Activated T-cell treated with anti-CD3 and anti-CD28 coated beads for 24 hours (primary cell): ENCODE measurements at regions not wholly inside any gene's neighbourhood (a gene's known extent, or its start where the extent isn't known, plus 50 kb on each side); places are given as distances from the start of the nearest gene placed in this dataset.

Experiments used
- DNase-seq: peaks from one replicate; pipeline ENCODE4 v3.0.0-alpha.2; 2020; ENCODE audit warnings: low read depth

DNA sequence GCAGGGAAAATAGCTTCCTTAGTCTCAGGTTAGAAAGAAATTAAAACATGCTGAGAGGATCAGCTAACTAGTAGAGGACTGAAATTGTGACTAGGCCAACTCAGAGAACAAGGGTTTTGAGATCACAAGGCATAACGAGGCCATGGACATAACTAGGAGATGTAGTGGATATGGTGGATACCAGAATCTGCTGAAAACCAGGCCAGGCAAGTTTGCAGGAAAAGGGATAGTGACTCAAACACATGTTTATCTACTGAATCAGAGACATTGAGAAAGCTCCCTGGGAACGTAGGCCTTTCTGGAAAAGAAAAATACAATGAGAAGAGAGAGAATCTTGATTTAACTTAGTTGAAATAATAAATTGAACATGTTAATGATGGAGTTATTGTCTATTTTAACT is 326.5 kb upstream of the GBE1 start:
- no peak for DNase-seq

DNA sequence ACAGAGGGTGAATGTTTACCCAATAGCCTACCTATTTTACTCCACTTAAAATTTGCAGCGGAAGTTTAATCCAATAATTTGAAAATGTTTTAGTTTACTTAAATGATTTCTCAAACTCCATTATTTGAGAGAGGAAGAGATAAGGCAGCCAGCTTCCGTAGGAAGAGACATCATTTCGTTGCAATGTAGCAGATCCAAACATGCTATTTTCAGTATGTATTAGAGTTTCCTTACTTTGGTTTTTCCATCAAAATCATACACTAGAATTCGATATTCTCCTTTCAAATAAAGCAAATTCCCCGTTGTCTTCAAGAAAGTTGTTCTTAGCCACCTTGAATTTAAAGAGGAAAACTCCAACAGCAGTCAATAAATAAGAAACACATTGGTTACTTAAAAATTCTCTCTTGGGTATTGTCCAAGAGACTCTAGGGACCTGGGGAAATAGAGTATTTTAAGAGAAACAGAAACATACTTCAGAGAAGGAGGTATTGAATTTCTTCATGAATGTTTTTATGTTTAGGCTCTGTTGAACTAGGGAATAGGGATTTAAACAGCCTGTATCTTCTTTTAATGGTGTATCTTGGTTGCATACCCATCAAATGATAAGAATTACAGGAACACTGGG is 324.5 kb upstream of the GBE1 start:
- DNase-seq = no peak

DNA sequence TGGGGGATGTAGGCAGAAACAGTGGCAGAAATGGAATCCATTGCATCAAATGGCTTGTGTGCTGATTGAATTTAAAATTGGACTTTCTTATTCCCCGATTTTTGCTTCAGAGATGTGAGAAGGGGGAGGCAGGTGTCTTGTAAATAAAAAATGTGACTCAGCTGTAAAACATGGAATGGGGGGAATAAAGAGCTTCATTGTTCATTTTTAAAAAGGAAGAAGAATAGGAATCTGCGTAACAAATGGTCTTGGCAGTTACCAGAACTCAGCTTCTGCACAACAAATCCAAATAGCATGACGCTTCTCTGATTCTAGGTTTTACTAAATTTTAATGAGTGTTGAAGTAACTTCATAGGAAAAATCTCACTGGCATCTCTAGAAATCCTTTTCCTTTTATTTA is 323.9 kb upstream of the GBE1 start:
- DNase-seq = no peak

DNA sequence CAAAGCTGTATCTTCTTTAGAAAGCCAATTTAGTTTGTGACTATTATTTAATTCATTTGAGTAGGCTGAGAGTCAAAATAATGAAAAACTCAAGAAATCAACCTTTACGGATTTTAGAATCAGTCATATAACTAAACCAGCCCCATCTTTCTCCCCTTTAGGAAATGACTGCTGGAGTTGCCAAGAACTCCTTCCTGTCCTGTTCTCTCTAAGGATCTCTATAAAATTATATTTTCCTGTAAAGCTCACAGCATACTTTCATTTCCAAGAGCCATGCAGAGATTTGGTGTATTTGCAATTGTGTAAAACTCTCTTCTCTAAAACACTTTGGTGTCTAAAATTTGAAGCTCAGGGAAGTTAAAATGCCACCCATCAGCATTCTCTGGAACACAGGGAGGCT is 323.4 kb upstream of the GBE1 start:
- no peak for DNase-seq

DNA sequence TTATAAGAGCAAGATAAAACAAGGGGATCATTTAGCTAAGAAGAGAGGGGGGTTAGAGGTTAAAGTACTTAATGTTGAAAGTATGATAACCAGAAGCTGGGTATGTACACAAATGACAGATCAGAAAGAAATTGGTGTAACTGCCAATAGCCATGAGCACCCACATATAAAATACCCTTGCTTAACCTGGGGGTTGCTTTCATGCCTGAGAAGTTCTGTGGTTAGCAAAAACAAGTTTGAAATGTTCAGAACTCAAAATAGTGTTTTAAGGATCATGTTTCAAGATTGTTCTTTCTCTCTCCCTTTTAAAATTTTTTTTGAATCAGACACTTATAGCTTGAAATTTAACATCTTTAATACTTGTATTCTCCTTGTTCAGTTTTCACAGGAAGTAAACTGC is 321.4 kb upstream of the GBE1 start:
- DNase-seq = no peak

DNA sequence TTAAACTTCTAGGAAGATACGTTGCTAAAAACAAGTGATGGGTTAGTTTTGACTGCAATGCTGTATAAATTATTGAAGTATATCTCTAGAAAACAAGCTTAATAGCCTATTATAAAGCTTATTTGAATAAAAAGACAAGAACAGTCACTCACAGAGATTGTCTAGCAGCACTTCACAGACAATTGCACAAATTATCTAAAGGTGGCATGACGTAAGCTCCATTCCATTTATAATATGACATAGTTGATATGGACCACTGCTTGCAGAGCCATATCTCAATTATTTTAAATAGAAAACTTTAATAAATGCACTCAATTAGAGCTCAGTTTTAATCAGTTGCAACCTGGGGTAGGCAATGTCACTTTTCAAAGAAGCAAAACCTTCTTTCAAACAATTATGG is 319.9 kb upstream of the GBE1 start:
- no peak for DNase-seq

DNA sequence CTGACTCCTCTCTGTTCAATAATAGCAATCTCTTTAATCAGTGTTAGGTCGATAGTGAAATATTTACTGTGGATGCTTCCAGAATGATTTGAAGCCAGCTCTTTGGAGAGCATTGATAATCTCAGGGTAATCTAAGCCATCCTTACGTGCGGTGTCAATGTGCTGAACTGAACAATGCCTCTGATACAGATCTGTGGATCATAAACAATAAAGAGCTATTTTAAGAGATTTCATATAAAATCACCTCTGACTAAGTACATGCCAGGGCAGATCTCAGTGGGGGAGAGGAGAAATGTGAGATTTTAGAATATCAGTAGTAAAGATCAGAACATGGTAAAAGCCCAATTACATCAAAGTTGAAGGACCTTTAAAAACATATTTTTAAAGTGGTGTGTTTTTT is 319.3 kb upstream of the GBE1 start:
- no peak for DNase-seq

DNA sequence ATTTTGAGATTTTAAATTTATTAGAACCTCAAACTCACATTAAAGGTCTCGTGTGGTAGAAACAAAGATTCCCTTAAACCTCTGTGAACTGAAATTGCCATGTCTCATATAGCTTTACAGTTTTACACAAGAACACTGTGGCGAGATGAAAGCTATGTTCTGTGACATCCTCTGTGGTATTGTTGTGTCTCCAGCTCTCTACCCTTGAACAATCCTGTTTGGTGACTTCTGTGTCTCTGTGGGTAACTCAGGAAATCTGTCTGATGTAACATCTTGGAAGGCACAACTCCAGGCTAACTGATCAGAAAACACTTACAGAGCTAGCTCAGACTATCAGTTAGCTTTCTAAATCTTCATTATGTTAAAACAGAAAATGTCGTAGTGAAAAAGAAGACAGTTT is 318.8 kb upstream of the GBE1 start:
- no peak for DNase-seq

DNA sequence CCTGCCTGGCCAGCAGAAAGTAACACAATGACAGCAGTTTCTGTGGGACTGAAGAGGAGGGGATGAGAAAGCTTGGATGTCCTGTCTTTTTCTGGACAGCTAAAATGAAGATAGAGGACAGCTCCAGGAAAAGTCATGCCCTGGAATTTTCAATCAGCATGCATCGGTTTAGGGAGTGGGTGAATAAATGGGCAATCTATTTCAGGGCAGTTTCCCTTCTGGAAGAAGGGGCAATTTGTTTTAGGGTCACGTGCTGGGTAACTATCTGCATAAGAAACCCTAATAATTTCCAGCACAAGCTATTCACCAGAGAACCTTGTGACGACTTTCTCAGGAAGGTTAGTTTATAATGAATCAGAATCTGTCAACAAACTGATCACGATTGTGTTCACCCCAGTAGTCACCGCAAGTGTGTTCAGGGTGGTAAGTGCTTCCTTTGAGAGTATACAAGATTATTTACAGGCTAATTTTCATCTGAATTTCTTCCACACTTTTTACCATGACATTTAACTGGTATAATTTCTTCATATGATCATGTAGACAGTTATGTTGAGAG is 318.0 kb upstream of the GBE1 start:
- no peak for DNase-seq

DNA sequence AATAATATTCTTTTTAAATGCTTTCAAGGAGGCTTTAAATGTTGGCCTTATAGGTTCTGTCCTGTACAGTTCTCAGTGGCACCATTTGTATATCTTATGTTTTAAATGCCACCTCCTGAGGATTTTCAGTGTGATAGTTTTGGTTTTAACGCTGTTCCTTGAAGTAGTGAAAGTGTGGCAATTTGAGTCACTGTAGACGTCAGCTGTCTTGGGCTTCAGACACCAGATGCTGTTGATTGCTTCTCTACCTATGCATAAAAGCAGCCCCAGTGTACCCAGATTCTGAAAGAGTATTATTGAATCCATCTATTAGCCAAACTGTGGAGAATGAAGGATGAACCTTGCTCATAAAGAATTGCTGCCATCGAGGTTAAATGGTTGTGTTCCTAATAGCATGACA is 316.8 kb upstream of the GBE1 start:
- DNase-seq = no peak

DNA sequence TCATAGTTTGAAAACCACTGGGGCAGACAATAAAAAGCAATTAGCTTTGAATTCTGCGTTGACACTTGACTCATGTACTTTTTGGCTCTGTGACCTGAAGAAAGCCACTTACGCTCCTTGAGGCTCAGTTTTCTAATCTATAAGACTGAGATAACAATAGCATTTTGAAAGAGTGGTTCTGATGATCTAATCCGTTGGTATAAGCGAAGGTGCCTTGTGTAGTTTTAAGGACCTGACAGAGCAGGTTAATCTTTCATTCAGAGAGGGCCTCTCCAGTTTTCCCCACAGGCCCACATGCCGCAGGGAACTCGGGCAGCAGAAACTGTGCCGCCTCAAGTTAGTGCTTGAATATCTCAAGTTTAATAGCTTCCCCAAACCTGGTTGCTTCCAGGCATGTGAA is 306.0 kb upstream of the GBE1 start:
- no peak for DNase-seq

DNA sequence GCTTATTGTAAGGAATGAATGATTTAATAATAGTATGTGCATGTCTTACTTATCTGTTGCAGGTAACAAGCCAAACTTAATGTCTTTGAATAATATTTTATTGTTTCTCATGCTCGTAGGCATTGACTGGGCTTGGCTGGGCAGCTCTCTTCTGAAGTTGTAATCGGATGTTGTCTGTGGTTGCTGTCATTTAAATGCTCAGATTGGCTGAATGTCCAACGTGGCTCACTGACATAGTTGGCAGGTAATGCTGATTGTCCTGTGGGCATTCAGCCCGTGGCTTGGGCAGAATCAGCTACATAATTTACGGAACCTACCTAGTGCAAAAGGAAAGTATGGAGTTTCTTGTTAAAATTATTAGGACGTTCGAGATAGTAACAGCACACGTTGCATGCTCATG is 297.4 kb upstream of the GBE1 start:
- DNase-seq = no peak

DNA sequence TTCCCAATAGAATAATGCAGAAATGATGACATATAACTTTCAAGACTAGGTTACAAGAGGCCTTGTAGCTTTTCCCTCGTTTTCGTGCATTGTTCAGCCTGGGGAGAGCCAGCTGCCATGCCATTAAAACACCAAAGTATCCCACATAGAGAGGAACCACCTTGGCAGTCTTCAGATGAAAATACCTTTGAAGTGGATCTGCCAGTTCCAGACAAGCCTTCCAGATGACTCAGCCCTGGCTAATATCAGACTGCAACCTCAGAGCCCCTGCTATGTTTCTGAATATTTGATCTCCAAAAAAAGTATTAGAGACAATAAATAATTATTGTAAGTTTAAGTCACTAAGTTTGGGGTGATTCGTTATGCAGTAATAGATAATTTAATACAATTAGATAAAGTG is 294.3 kb upstream of the GBE1 start:
- DNase-seq = no peak

DNA sequence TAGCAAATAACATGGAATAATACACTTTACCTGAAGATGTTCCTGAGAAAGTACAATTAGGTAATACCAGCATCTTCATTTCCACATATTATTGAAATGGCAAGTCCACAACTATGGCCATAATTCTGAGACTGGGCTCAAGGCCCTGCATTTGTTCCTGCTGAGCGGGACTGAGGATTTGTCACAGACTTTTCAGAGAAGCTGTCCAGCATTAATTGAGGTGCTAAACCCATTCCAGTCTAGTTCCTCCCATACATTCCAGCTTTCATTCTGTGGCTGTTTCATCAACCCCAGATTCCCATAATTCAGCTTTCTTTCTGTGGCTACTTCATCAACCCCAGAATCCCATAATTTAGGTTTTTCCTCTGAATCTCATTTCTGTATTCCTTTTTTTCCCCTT is 293.4 kb upstream of the GBE1 start:
- DNase-seq = no peak

DNA sequence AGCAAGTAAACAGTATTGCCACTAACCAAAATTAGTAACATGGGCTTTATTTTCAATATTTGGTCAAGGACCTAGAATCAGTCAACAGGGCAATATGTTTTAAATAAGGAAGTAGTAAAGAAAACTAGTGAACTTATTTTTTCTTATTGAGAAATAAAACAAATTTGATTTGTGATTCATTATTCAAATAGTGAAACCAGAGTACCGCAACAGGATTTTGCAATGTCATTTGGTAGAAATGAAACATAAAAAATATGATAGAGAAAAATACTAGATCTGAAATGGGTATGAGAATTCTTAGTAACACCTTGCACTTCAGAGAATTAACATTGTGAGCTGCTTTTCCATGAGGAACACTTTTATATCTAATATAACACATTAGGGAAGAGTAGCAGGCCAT is 291.8 kb upstream of the GBE1 start:
- no peak for DNase-seq

DNA sequence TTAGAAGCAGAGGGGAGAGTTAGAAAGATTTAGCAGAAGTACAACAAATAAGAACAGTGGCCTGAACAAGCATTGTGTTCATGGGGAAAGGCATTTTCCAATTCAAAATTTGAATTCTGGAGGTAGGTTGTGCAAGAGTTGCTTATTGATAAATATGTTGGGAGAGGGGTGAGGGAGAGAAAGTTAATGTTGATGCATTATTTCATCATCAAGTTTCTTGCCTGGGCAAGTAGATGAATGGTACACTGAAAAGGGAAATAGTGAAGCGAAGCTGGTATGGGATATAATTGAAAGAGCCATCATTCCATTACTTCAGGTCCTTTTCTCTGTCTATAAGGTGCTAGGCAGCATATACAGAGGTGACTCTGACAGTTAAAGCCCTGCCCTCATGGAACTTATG is 288.9 kb upstream of the GBE1 start:
- DNase-seq = no peak

DNA sequence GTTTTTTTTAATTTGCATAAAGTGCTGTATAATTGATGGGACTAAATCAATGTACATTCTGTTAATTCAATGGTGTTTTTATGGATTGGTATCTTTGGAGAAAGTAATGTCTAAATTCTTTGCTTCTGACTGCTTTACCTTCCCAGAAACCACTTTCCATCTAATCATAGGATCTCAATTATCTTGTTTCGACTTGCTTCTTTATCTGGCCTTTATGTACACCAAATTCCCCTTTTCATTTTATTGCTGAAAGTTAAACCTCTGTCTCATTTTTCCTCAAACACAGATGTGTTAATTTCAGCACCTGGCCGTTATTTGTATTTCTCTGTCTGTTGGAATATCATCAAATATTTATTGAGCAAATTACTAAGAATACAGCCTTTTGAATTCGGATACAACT is 287.3 kb upstream of the GBE1 start:
- DNase-seq = no peak

DNA sequence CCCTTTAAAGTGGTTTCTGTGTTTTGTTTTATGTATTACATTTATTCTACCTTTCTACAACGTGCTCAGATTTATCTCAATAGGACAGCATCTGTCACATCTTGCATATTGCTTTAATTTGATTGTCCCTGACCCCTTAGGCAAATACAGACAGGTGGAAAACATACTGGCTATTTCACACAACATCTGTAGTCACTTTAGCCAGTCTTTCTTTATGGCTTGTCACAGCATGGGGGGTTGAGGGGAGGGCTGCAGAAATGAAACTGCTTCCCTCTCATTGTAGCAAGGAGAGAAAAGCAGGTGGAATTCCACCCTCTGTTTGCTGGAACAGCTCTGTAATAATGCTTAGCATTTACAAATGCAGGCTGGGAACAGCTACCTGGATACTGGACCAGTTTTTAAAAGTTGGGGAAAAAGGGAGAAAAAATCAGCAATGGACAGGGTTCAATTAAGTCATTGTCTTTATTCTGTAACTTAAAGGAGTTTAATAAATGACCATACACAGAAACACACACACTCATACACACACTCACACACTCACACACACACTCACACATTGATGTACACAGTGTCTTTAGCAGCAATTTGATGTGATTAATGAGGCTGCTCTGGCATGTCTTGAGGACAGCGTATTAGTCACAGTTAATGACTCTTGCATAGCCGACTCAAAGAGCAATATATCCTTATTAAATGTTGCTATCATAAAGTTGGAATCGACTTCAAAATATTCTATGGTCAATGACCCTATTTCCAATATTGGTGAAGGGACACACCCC is 283.7 kb upstream of the GBE1 start:
- no peak for DNase-seq

DNA sequence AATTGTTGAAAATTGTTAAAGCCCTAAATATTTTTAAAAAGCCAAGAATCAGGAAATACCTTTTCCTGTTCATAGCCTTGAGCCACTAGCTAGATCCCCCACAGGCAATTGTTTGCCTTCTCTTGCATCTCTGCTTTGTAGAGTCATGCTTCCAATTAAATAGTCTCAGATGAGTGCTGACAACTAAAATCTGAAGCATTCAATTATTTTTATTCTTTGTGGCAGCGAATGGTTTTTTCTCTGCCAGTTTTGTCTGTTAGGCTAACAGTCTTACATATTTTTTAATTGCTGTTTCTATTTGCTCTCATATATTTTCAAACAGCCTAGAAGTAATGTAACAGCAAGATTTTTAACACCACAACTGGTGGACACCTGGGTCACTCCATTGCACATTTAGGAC is 277.1 kb upstream of the GBE1 start:
- no peak for DNase-seq

DNA sequence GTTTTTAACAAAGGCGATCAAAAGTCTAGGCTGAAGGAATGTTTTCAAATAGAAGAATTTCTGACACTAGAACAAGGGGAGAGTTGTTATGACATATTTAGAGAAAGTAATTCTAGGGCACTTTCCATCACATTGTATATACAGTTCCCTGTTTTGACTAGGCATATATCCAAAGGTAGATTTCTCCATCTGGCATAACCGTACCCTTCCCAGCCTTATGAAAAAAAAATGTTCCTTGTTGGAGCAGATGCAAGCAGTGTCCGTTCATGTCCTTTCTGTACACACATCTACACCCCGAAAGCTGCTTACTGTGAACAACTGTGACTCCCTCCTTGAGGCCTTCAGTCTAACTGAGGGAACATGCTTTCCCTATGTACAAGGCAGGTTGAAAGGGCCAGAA is 271.7 kb upstream of the GBE1 start:
- no peak for DNase-seq

DNA sequence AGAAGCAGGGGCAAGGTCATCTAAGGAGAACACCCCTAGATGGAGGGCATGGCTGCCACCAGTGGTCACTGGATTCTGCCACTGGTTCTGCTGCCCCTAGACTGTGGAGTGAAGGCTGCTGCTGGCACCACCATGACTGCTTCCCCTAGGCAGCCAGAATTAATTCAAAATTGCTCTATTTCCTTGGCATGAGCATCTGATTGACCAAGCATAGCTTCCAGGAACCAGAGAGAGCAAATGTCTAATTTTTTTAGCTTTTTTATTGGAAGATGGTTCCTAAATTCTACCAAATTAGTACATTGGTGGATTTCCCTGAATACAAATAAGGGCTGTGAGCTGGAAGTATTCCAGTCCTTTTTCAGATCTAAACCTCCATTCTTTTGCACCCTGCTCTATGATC is 270.2 kb upstream of the GBE1 start:
- no peak for DNase-seq

DNA sequence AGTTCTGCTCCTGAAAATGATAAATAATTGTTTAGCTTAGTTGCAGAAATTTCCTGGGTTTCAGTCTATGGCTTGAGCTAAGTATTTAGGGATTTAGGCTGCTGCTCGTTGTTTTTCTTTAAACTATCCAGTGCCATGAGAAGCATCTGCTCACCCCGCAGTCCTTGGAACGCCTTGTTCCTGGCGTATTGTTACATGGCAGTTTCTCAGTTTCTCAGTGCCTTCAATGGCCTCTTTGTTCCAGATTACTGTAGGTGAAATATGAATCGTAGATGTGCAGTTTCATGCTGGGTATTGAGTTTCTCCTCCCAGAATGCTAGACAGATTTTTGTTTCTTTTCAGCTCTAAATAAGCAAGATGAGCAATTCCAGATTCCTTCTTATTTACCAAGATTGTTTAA is 269.5 kb upstream of the GBE1 start:
- DNase-seq = no peak

DNA sequence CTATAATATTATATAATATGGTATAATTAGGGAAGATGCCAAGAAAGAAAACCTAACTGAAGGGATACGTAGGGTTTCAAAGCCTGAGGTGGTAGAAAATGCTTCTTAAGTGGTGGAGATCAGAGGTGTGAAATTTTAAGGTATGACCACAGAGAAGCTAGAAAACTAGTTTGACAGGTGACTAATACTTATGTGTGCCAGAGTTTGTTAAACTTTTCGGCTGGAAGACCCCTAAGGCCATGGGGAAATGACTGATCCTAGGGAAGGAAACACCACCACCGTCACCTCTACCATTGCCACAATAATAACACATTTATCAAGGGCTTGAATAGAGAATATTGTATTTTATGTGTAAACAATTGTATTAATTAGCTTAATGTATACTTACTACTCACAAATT is 261.4 kb upstream of the GBE1 start:
- DNase-seq = no peak

DNA sequence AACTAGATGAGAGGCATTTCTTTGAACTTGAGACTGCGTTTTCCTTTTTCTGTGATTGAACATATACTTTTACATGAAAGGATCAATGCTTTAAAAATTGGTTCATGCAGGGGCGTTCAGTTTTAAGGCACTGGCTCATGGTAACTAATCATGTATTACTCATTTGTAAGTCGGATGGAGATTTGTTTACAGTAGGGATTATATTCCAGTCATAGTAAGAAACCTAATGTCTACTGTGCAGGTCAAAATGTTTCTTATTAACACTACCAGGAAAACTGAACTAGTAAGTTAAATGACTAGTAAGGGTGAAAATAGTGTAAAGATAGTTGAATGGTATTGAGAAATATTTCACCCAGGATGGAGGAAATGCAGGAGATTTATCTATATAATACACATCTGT is 258.8 kb upstream of the GBE1 start:
- no peak for DNase-seq
